AG04450 (cell line): ENCODE measurements at regions not wholly inside any gene's neighbourhood (a gene's known extent, or its start where the extent isn't known, plus 50 kb on each side); places are given as distances from the start of the nearest gene placed in this dataset.

ENCODE experiments used
- CTCF ChIA-PET: fragments of 300-600, 350-600 bp; formaldehyde crosslinking; extraction: SDS; loops from one replicate; lab custom pipeline; 2022; ENCODE audit warnings: antibody characterized with exemption, inconsistent platforms; lab: Charles Lee
- POLR2A ChIA-PET: fragments of 350-600 bp; formaldehyde crosslinking; extraction: SDS; loops from one replicate; lab custom pipeline; 2021; ENCODE audit warnings: antibody characterized with exemption, inconsistent platforms; lab: Yijun Ruan, JAX
- DNase-seq: peaks from one replicate; pipeline ENCODE4 v3.0.0-alpha.2; 2011; ENCODE audit warnings: low read depth, low spot score
- H3K27ac ChIP-seq: one replicate; pipeline ENCODE4 v1.5.1; 2012; ENCODE audit warnings: low read depth, low read length, control low read depth
- H3K27me3 ChIP-seq: one replicate; pipeline ENCODE4 v1.6.0; 2012; ENCODE audit warnings: low read length; ENCODE audit not compliant: control insufficient read depth, insufficient read depth
- H3K4me3 ChIP-seq: 2 replicates; pipeline ENCODE4 v1.5.1; 2011; ENCODE audit warnings: mild to moderate bottlenecking, low read depth, low read length, control low read depth
- H3K9me3 ChIP-seq: 2 replicates; pipeline ENCODE4 v1.5.1; 2012; ENCODE audit warnings: low read length; ENCODE audit not compliant: control insufficient read depth, insufficient read depth
- TF ChIP-seq, protein P1 (sequence below): IDR thresholded peaks from 2 replicates; pipeline ENCODE4 v1.5.1; 2011; ENCODE audit warnings: low read depth, low read length, control low read depth, inconsistent platforms

DNA sequence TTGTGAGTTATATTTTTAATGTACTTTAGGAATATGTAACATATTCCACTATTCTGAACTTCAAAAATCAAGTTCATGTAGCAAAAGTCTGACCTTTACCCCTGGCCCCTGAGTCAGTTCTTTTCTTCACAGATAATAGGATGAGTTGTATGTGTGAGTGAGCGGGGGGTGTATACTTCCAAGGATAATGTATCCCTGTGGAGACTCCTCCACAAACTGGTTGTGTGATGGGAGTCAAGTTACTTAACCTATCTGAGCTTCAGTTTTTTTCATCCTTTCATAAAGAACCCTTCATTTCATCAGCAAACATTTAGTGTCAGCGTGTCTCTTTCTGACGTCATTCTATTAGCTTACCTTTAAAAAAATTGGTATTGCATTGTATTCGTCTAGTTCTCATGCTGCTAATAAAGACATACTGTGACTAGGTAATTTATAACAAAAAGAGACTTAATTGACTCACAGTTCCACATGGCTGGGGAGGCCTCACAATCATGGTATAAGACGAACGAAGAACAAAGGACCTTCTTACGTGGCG lies 288.1 kb upstream of the GPC6 start:
- H3K9me3 ChIP-seq: no peaks in the 10 kb centered on the region
- TF ChIP-seq, protein P1, sequence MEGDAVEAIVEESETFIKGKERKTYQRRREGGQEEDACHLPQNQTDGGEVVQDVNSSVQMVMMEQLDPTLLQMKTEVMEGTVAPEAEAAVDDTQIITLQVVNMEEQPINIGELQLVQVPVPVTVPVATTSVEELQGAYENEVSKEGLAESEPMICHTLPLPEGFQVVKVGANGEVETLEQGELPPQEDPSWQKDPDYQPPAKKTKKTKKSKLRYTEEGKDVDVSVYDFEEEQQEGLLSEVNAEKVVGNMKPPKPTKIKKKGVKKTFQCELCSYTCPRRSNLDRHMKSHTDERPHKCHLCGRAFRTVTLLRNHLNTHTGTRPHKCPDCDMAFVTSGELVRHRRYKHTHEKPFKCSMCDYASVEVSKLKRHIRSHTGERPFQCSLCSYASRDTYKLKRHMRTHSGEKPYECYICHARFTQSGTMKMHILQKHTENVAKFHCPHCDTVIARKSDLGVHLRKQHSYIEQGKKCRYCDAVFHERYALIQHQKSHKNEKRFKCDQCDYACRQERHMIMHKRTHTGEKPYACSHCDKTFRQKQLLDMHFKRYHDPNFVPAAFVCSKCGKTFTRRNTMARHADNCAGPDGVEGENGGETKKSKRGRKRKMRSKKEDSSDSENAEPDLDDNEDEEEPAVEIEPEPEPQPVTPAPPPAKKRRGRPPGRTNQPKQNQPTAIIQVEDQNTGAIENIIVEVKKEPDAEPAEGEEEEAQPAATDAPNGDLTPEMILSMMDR: no peak
- no peak for DNase-seq
- H3K27ac ChIP-seq: no peak overlapping the region
- no peak overlapping the region for H3K4me3 ChIP-seq
- H3K27me3 ChIP-seq: no peaks in the 10 kb centered on the region
- CTCF ChIA-PET: no interaction called here
- POLR2A ChIA-PET: no interaction called here

DNA sequence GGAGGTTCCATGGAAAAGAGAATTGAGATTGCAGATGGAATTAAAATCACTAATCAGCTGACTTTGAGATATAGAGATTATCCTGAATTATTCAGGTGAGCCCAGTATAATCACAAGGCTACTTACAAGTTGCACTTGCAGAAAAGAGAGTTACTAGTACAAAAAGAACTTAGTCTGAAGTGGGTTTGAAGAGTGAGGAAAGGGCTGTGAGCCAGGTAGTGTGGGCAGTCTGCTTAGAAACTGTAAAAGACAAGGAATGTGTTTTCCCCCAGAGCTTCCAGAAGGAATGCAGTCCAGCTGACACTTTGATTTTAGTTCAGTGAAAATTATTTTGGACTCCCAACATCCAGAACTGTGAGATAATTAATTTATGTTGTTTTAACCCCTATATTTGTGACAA lies 285.4 kb upstream of the GPC6 start:
- CTCF ChIA-PET: no interaction called here
- no peak overlapping the region for H3K4me3 ChIP-seq

DNA sequence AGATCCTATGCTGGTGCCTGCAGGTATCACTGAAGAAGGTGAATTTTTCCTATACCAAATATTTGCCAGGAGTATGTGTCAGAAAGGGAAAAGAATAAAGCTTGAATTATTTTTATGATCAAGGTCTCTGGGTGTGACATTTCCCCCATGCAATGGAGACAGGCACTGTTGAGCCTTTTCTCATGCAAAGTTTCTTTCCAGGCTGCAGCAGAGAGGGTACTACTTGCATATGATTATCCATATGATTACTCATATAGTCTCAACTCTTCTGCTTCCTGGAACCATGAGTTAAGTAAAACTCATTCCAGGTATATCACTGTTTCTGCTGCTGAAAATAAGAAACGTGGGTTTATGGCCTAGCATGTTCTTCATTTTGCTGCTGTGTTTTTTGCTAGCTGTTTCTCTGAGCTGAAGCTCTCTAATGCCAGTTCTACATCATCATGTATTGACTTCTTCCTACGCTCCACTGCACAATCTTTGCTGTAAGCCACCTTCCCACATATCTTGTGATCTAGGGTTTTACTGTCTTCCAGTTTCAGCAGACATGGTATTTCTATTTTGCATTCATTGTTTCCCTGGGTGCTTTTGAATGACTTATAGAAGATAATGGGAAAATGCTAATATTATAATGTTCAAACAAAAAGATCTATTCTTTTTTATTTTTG lies 278.7 kb upstream of the GPC6 start:
- ChIA-PET CTCF (no interaction called here), POLR2A (no interaction called here)
- no peaks in the 10 kb centered on the region for H3K27me3 ChIP-seq
- TF ChIP-seq, protein P1: no peak
- no peaks in the 10 kb centered on the region for H3K9me3 ChIP-seq
- no peak overlapping the region for H3K27ac ChIP-seq
- no peak for DNase-seq
- no peak overlapping the region for H3K4me3 ChIP-seq

More for the DNA sequence above, 285.4 kb upstream of the GPC6 start:
- POLR2A ChIA-PET: no interaction called here
- no peak overlapping the region for H3K27ac ChIP-seq
- DNase-seq: no peak
- TF ChIP-seq, protein P1: no peak
- H3K27me3 ChIP-seq: no peaks in the 10 kb centered on the region
- H3K9me3 ChIP-seq: no peaks in the 10 kb centered on the region

DNA sequence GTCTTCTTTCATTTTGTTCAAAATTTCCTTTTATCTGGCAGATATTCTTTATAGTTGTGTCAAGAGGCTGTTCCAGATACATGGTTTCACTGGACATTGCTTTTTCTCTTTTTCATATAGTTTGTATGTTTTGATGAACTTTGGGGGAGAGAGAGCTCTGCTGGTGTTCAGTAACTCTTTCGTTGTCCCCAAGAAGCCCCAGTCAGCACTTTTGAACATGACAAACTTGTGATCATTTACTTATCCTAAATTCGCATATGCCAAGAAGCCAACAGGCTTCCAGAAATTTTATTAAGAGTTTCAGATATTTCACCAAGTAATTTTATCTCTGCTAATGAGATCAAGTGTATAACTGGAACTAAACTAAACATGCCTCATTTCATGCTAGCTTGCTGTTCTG lies 275.8 kb upstream of the GPC6 start:
- TF ChIP-seq, protein P1: no peak
- Histone ChIP-seq H3K9me3 (no peaks in the 10 kb centered on the region), H3K27me3 (no peaks in the 10 kb centered on the region), H3K27ac (no peak overlapping the region), H3K4me3 (no peak overlapping the region)
- ChIA-PET POLR2A (no interaction called here), CTCF (no interaction called here)
- DNase-seq: no peak

DNA sequence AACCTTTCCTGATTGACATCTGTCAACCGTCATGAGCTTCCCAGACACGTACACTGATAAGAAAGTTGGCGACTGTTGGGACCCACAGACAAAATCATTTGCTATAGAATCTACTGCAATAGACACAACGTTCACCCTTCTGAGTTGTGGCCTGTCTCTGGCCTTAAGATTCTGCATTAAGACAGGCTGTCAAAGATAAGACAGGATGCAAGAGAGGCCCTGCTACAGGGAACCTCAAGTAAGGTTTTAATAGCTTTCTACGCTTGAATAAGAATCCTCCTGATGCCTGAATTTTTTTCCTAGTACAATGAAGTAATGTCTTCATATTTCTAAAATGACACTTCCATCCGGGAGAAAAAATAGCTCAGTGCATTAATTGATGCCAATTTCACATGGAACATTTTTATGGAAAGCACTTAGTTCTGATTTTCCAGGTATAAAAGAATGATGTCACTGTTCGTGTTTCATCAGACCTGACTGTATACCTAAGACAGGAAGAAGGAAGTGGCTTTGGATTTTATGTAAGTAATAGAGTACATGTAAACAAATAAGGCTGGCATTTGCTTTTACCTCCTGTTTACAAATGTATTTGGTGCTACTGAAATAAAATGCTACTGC lies 275.2 kb upstream of the GPC6 start:
- Histone ChIP-seq H3K27ac (no peak overlapping the region), H3K27me3 (no peaks in the 10 kb centered on the region), H3K4me3 (no peak overlapping the region), H3K9me3 (no peaks in the 10 kb centered on the region)
- TF ChIP-seq, protein P1: no peak
- ChIA-PET POLR2A (no interaction called here), CTCF (no interaction called here)
- no peak for DNase-seq
